Suprapubic skin (tissue), 4 donors: ENCODE measurements at regions not wholly inside any gene's neighbourhood (a gene's known extent, or its start where the extent isn't known, plus 50 kb on each side); places are given as distances from the start of the nearest gene placed in this dataset.
A peak's percentile ranks its signal among the peaks of the same experiment; 100 is the strongest.

Experiments used
- CTCF ChIP-seq, 2 donors: fragments of 200-600 bp in 1 of 2; fragments of 450-650 bp in 1 of 2; sonication (generic) in 1 of 2; IDR thresholded peaks; one replicate each; pipeline ENCODE4 v1.5.1; 2016 to 2019; ENCODE audit warnings: antibody characterized with exemption in 2 of 2, mild to moderate bottlenecking in 1 of 2, moderate library complexity in 1 of 2
- EP300 ChIP-seq: sonication (generic); formaldehyde crosslinking; IDR thresholded peaks from one replicate; pipeline ENCODE4 v1.6.1; 2017; ENCODE audit warnings: antibody characterized with exemption
- POLR2A ChIP-seq, 2 donors: fragments of 450-650 bp; IDR thresholded peaks; one replicate each; pipeline ENCODE4 v1.6.1; 2017; ENCODE audit warnings: antibody characterized with exemption in 2 of 2, mild to moderate bottlenecking in 2 of 2, moderate library complexity in 2 of 2
- POLR2AphosphoS5 ChIP-seq, 3 donors: sonication (generic); formaldehyde crosslinking; IDR thresholded peaks; one replicate each; pipeline ENCODE4 v1.6.1; 2017; ENCODE audit warnings: antibody characterized with exemption in 3 of 3

- no peak for TF ChIP-seq CTCF (IDR thresholded peaks at IDR 0.05)
- TF ChIP-seq POLR2A (IDR thresholded peaks at IDR 0.05) = no peak
- no peak for TF ChIP-seq EP300
- peak in 1 of 3 donors; percentile 9 for TF ChIP-seq POLR2AphosphoS5 (IDR thresholded peaks at IDR 0.05)
These were observed 137.4 kb upstream of the COX10 start for GRCh38 chr17:13931800-13932460.
